Transverse colon (tissue), 3 donors: ENCODE measurements at regions not wholly inside any gene's neighbourhood (a gene's known extent, or its start where the extent isn't known, plus 50 kb on each side); places are given as distances from the start of the nearest gene placed in this dataset.

Experiments used
- POLR2A ChIP-seq: fragments of 450-650 bp; IDR thresholded peaks from one replicate; pipeline ENCODE4 v1.6.1; 2016; ENCODE audit warnings: antibody characterized with exemption, mild to moderate bottlenecking, moderate library complexity
- TF ChIP-seq, protein P1 (sequence below), 5 experiments: fragments of 200-600 bp in 3 of 5; fragments of 450-650 bp in 2 of 5; sonication (generic) in 3 of 5; IDR thresholded peaks; 1 replicate in 2 of 5; 2 replicates in 3 of 5; pipeline ENCODE4 v1.5.1; 2016 to 2017; ENCODE audit warnings: antibody characterized with exemption in 5 of 5, inconsistent platforms in 3 of 5, mild to moderate bottlenecking in 2 of 5, moderate library complexity in 1 of 5

DNA sequence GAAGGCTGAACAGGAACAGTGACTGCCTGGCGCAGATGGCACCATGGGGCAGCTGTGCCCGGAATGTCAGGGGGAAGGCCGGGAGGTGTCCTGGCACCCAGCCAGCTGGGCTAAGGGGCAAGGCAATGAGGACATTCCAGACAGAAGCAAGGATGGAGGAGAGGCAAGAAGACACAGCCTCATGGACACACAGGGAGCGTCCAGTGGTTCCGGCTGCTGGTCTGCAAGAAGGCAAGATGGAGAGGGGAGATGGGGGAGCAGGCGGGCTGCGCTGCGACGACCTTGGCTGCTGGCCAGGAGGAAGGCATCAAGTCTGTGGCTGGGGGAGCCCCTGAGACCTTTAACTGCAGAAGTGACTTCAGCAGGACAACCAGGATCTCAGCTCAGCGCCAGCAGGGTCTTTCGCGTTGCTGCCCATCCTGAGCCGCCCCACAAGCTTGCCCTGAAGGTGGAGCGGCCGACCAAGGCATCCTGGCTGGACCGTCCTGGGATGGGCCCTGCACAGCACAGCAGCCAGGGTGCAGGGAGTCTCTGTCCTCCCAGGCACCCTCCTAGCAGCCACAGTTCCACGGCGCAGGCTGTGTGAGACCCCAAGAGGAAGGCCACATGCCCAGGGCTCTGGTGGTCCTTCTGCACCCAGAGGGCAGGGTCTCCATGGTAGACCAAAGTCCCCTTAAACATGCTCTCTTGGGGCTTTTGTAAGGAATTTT, 531.7 kb downstream of the BRD1 start:
- TF ChIP-seq POLR2A, result no peak
- TF ChIP-seq, protein P1, sequence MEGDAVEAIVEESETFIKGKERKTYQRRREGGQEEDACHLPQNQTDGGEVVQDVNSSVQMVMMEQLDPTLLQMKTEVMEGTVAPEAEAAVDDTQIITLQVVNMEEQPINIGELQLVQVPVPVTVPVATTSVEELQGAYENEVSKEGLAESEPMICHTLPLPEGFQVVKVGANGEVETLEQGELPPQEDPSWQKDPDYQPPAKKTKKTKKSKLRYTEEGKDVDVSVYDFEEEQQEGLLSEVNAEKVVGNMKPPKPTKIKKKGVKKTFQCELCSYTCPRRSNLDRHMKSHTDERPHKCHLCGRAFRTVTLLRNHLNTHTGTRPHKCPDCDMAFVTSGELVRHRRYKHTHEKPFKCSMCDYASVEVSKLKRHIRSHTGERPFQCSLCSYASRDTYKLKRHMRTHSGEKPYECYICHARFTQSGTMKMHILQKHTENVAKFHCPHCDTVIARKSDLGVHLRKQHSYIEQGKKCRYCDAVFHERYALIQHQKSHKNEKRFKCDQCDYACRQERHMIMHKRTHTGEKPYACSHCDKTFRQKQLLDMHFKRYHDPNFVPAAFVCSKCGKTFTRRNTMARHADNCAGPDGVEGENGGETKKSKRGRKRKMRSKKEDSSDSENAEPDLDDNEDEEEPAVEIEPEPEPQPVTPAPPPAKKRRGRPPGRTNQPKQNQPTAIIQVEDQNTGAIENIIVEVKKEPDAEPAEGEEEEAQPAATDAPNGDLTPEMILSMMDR (IDR thresholded peaks at IDR 0.05), result no peak
